ENCODE measurements at regions not wholly inside any gene's neighbourhood (a gene's known extent, or its start where the extent isn't known, plus 50 kb on each side); places are given as distances from the start of the nearest gene placed in this dataset.

DNA sequence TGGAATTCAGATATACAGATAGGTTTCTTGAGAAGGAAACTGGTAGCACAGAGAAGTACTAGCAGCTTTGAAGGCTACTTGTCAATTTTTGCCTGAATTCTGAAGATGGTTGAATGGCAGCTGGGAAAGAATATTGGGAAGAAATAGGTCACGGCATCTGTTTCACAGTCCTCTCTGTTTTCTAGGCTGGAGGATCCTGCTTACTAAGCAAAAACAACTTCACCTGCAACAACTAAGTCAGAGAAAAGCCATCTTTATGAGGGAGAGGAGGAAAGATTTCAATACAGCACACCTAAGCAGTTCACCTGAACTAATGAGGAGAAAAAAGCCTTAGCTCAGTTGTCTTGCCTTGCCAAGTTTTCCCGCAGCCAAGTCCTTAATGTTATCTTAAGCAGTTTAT is 975.5 kb upstream of the EPHA7 start:
- TF ChIP-seq, protein P1, sequence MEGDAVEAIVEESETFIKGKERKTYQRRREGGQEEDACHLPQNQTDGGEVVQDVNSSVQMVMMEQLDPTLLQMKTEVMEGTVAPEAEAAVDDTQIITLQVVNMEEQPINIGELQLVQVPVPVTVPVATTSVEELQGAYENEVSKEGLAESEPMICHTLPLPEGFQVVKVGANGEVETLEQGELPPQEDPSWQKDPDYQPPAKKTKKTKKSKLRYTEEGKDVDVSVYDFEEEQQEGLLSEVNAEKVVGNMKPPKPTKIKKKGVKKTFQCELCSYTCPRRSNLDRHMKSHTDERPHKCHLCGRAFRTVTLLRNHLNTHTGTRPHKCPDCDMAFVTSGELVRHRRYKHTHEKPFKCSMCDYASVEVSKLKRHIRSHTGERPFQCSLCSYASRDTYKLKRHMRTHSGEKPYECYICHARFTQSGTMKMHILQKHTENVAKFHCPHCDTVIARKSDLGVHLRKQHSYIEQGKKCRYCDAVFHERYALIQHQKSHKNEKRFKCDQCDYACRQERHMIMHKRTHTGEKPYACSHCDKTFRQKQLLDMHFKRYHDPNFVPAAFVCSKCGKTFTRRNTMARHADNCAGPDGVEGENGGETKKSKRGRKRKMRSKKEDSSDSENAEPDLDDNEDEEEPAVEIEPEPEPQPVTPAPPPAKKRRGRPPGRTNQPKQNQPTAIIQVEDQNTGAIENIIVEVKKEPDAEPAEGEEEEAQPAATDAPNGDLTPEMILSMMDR (conservative IDR thresholded peaks at IDR 0.05 in 1 of 2, IDR thresholded peaks at IDR 0.05 in 1 of 2; ENCODE audit: low read depth in 1 of 2, low read length in 2 of 2) = no peak
- no peak for TF ChIP-seq EZH2 (IDR thresholded peaks at IDR 0.05; ENCODE audit: low read length, missing control alignments)
